OCI-LY1 (cell line): ENCODE measurements at regions not wholly inside any gene's neighbourhood (a gene's known extent, or its start where the extent isn't known, plus 50 kb on each side); places are given as distances from the start of the nearest gene placed in this dataset.

ENCODE experiments used
- EZH2 ChIP-seq: fragments of 200-600 bp; sonication (generic), shearing (Covaris generic); IDR thresholded peaks from 2 replicates; pipeline ENCODE4 v1.8.0; 2017; ENCODE audit warnings: borderline replicate concordance, mixed run types, mild to moderate bottlenecking, antibody characterized with exemption, low read length, moderate library complexity, mixed read lengths
- TF ChIP-seq, protein P1 (sequence below): fragments of 200-600 bp; sonication (generic), shearing (Covaris generic); IDR thresholded peaks from 2 replicates; pipeline ENCODE4 v1.5.1; 2017; ENCODE audit warnings: mild to moderate bottlenecking, antibody characterized with exemption, low read length, moderate library complexity, mixed read lengths

DNA sequence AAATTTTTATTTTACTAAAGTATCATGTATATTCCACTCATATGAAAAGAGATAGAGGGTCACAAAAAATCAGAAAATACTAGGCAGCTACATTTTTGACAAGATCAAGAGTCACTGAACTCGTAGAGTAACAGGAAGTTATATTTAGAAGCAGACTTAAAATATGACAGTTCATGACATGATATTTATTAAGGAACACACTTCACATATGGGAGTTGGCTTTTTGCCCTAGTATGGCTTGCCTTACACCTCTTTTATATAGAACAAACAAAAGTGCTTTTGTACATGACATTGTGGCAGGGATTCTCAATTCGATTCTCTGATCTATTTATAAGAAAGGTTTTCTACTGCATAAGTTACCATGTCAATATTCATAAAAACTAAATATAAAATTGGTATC, 80.1 kb upstream of the GBE1 start:
- TF ChIP-seq, protein P1, sequence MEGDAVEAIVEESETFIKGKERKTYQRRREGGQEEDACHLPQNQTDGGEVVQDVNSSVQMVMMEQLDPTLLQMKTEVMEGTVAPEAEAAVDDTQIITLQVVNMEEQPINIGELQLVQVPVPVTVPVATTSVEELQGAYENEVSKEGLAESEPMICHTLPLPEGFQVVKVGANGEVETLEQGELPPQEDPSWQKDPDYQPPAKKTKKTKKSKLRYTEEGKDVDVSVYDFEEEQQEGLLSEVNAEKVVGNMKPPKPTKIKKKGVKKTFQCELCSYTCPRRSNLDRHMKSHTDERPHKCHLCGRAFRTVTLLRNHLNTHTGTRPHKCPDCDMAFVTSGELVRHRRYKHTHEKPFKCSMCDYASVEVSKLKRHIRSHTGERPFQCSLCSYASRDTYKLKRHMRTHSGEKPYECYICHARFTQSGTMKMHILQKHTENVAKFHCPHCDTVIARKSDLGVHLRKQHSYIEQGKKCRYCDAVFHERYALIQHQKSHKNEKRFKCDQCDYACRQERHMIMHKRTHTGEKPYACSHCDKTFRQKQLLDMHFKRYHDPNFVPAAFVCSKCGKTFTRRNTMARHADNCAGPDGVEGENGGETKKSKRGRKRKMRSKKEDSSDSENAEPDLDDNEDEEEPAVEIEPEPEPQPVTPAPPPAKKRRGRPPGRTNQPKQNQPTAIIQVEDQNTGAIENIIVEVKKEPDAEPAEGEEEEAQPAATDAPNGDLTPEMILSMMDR: no peak
- no peak for TF ChIP-seq EZH2
